ENCODE measurements at regions not wholly inside any gene's neighbourhood (a gene's known extent, or its start where the extent isn't known, plus 50 kb on each side); places are given as distances from the start of the nearest gene placed in this dataset.

DNA sequence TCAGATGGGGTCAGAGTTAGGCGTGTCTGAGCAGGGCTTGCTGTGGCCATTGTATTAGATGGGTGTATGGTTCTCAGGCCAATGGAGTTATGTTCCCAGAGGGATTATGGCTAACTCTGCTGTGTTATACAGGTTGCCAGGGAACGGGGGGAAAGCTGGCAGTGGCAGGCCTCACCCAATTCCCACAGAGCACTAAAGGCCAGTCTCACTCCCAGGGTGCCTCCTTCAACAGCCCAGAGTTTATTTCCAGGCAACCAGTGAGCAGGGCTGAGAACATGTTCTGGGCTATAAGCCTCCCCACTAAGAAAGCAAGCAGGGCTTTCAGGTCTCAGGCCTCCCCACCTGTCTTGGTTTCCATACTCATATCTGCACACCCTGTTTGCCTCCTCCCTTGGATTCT lies 597.9 kb downstream of the ZNF608 start:
- Histone ChIP-seq H3K27me3 (ENCODE audit: control insufficient read depth in 2 of 2, insufficient read depth in 2 of 2, low read length in 2 of 2) (no peaks in the 10 kb centered on the region), H3K4me3 (no peak overlapping the region), H3K36me3 (ENCODE audit: control insufficient read depth, insufficient read depth, low read length) (no peaks in the 10 kb centered on the region), H3K27ac (ENCODE audit: extremely low read depth, low read depth, low read length) (no peak overlapping the region), H3K79me2 (ENCODE audit: control insufficient read depth, insufficient read depth, low read length) (no peaks in the 10 kb centered on the region), H3K4me2 (ENCODE audit: insufficient read depth, low read length) (no peak overlapping the region), H3K9ac (ENCODE audit: insufficient read depth in 1 of 2, low read depth in 2 of 2, low read length in 2 of 2) (no peak overlapping the region), H4K20me1 (replicated peaks; ENCODE audit: control insufficient read depth, insufficient read depth, low read length) (no peaks in the 10 kb centered on the region), H3K9me3 (replicated peaks; ENCODE audit: control insufficient read depth, insufficient read depth, low read depth, low read length) (no peaks in the 10 kb centered on the region; the same call in 1 of the 2 replicates), H3K9me1 (ENCODE audit: control insufficient read depth, insufficient read depth, low read length) (no peaks in the 10 kb centered on the region), H2AFZ (ENCODE audit: low read depth, low read length) (no peak overlapping the region), H3K4me1 (replicated peaks in 1 of 2; ENCODE audit: control insufficient read depth in 2 of 2, insufficient read depth in 2 of 2, low read length in 2 of 2) (no peaks in the 10 kb centered on the region)
- intact Hi-C loops (cut with micrococcal nuclease) = no loop called here
- DNase-seq (ENCODE audit: extremely low read depth in 1 of 4, low spot score in 3 of 4) = no peak
- ATAC-seq = no peak
- BruUV-seq (replicated peaks) = no TSS peak
- ChIA-PET CTCF (ENCODE audit: low intra/inter-chr PET ratio) (no interaction called here), POLR2A (no interaction called here)
- FAIRE-seq = no peak
- in situ Hi-C loops (cut with MboI) = no loop called here
- 0% methylated on average over 2 of the region's 2 CpGs for WGBS (ENCODE audit: insufficient coverage, low coverage, missing lambda C conversion rate)
- TF ChIP-seq, protein P1, sequence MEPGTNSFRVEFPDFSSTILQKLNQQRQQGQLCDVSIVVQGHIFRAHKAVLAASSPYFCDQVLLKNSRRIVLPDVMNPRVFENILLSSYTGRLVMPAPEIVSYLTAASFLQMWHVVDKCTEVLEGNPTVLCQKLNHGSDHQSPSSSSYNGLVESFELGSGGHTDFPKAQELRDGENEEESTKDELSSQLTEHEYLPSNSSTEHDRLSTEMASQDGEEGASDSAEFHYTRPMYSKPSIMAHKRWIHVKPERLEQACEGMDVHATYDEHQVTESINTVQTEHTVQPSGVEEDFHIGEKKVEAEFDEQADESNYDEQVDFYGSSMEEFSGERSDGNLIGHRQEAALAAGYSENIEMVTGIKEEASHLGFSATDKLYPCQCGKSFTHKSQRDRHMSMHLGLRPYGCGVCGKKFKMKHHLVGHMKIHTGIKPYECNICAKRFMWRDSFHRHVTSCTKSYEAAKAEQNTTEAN (CRISPR knock-in tag; IDR thresholded peaks at IDR 0.05) = no peak
- TF ChIP-seq UBTF (IDR thresholded peaks at IDR 0.05; ENCODE audit: borderline replicate concordance in 1 of 2, low read depth in 2 of 2, low read length in 2 of 2) (no peak), ZFX (CRISPR knock-in tag; IDR thresholded peaks at IDR 0.05) (no peak), SRSF7 (optimal IDR thresholded peaks at IDR 0.05; ENCODE audit: low read depth, low read length) (no peak), PBX2 (CRISPR knock-in tag; IDR thresholded peaks at IDR 0.05; ENCODE audit: low read depth) (no peak), PBX2 (tag; conservative IDR thresholded peaks at IDR 0.05; ENCODE audit: low read depth) (no peak), PATZ1 (CRISPR knock-in tag; IDR thresholded peaks at IDR 0.05; ENCODE audit: borderline replicate concordance) (no peak), ZNF311 (CRISPR knock-in tag; IDR thresholded peaks at IDR 0.05) (no peak)

Data from K562 (cell line).